Endothelial cell (in vitro differentiated cells): ENCODE measurements at regions not wholly inside any gene's neighbourhood (a gene's known extent, or its start where the extent isn't known, plus 50 kb on each side); places are given as distances from the start of the nearest gene placed in this dataset.

Source experiments
- DNase-seq: peaks from one replicate; pipeline ENCODE4 v3.0.0; 2021; ENCODE audit warnings: low spot score
- H3K27ac Mint-ChIP-seq: one replicate; pipeline ENCODE4 v1.8.0; 2021; ENCODE audit warnings: mixed read lengths, inconsistent platforms; ENCODE audit not compliant: unreplicated experiment
- H3K27me3 Mint-ChIP-seq: one replicate; pipeline ENCODE4 v1.8.0; 2021; ENCODE audit warnings: mild to moderate bottlenecking, moderate library complexity, mixed read lengths, inconsistent platforms; ENCODE audit not compliant: unreplicated experiment
- H3K36me3 Mint-ChIP-seq: one replicate; pipeline ENCODE4 v1.8.0; 2021; ENCODE audit warnings: mild to moderate bottlenecking, low read depth, mixed read lengths, inconsistent platforms; ENCODE audit not compliant: unreplicated experiment
- H3K4me1 Mint-ChIP-seq: one replicate; pipeline ENCODE4 v1.8.0; 2021; ENCODE audit warnings: mild to moderate bottlenecking, mixed read lengths, inconsistent platforms; ENCODE audit not compliant: unreplicated experiment
- H3K4me3 Mint-ChIP-seq: one replicate; pipeline ENCODE4 v1.8.0; 2021; ENCODE audit warnings: mild to moderate bottlenecking, mixed read lengths, inconsistent platforms; ENCODE audit not compliant: unreplicated experiment
- H3K9me3 Mint-ChIP-seq: one replicate; pipeline ENCODE4 v1.8.0; 2021; ENCODE audit warnings: mixed read lengths, inconsistent platforms; ENCODE audit not compliant: unreplicated experiment
- CTCF ChIP-seq: fragments of 200-600 bp; sonication (generic); IDR thresholded peaks from one replicate; pipeline ENCODE4 v1.5.0; 2021; ENCODE audit warnings: antibody characterized with exemption; ENCODE audit not compliant: unreplicated experiment

- H3K36me3 Mint-ChIP-seq, result no peaks in the 10 kb centered on the region
- no peak for TF ChIP-seq CTCF
- no peaks in the 10 kb centered on the region for H3K4me1 Mint-ChIP-seq
- H3K27me3 Mint-ChIP-seq, result peaks cover 2% of the 10 kb centered on the region
- no peaks in the 10 kb centered on the region for H3K9me3 Mint-ChIP-seq
- H3K4me3 Mint-ChIP-seq, result no peak overlapping the region
- no peak overlapping the region for H3K27ac Mint-ChIP-seq
- DNase-seq, result no peak
These were observed 64.6 kb downstream of the CPN2 start for GRCh38 chr3:194286375-194287146.

GRCh38 chr3:194287374-194287773 lies 63.8 kb downstream of the CPN2 start:
- no peak for DNase-seq
- H3K27ac Mint-ChIP-seq, result no peak overlapping the region
- TF ChIP-seq CTCF, result no peak
- H3K36me3 Mint-ChIP-seq, result no peaks in the 10 kb centered on the region
- peaks cover 2% of the 10 kb centered on the region for H3K27me3 Mint-ChIP-seq
- no peak overlapping the region for H3K4me3 Mint-ChIP-seq
- H3K4me1 Mint-ChIP-seq, result no peaks in the 10 kb centered on the region
- no peaks in the 10 kb centered on the region for H3K9me3 Mint-ChIP-seq

- Mint-ChIP-seq H3K9me3 (no peaks in the 10 kb centered on the region), H3K27ac (no peak overlapping the region)
- no peak for TF ChIP-seq CTCF
These were observed 63.0 kb downstream of the CPN2 start for GRCh38 chr3:194287977-194288706.

More at GRCh38 chr3:194287977-194288706, 63.0 kb downstream of the CPN2 start:
- no peaks in the 10 kb centered on the region for H3K4me1 Mint-ChIP-seq
- peaks cover 2% of the 10 kb centered on the region for H3K27me3 Mint-ChIP-seq
- DNase-seq, result no peak
- H3K36me3 Mint-ChIP-seq, result no peaks in the 10 kb centered on the region
- H3K4me3 Mint-ChIP-seq, result no peak overlapping the region
